Thoracic aorta (tissue), 2 donors: ENCODE measurements at regions not wholly inside any gene's neighbourhood (a gene's known extent, or its start where the extent isn't known, plus 50 kb on each side); places are given as distances from the start of the nearest gene placed in this dataset.

Experiments
- ATAC-seq: fragments of 150-250 bp; one replicate; pipeline ENCODE4 v1.8.0; 2017; ENCODE audit warnings: low read depth; ENCODE audit not compliant: insufficient number of reproducible peaks, low FRiP score
- DNase-seq: peaks from one replicate; pipeline ENCODE4 v3.0.0-alpha.2; 2020; ENCODE audit warnings: low spot score
- H3K27ac ChIP-seq, 2 donors: fragments of 200-600 bp; sonication (generic); 1 replicate in 1 of 2; 2 replicates in 1 of 2; pipeline ENCODE4 v1.5.1; 2016; ENCODE audit warnings: mild to moderate bottlenecking in 2 of 2, moderate library complexity in 2 of 2
- H3K27me3 ChIP-seq: fragments of 200-600 bp; sonication (generic); replicated peaks from 2 replicates; pipeline ENCODE4 v1.6.0; 2016; ENCODE audit warnings: mild to moderate bottlenecking; ENCODE audit not compliant: insufficient read depth
- H3K36me3 ChIP-seq: fragments of 200-600 bp; sonication (generic); one replicate; pipeline ENCODE4 v1.5.1; 2016
- H3K4me1 ChIP-seq, 2 donors: fragments of 200-600 bp; sonication (generic); 1 replicate in 1 of 2; 2 replicates in 1 of 2; pipeline versions ENCODE4 v1.5.1 to v1.6.0; 2016; ENCODE audit warnings: low read depth in 2 of 2, mild to moderate bottlenecking in 1 of 2; ENCODE audit not compliant: control insufficient read depth in 1 of 2
- H3K4me3 ChIP-seq: fragments of 200-600 bp; sonication (generic); 2 replicates; pipeline ENCODE4 v1.5.1; 2016; ENCODE audit warnings: mild to moderate bottlenecking
- H3K9me3 ChIP-seq: fragments of 200-600 bp; sonication (generic); 2 replicates; pipeline ENCODE4 v1.5.1; 2016
- CTCF ChIP-seq: fragments of 200-600 bp; sonication (generic); IDR thresholded peaks from one replicate; pipeline ENCODE4 v1.5.1; 2019; ENCODE audit warnings: antibody characterized with exemption

GRCh38 chr2:145563741-145564615 is 1044.1 kb upstream of the ZEB2 start:
- peaks cover 0 to 7% of the 10 kb centered on the region in 2 donors for H3K4me1 ChIP-seq
- no peak overlapping the region for H3K4me3 ChIP-seq
- DNase-seq: no peak
- no peak overlapping the region for H3K27ac ChIP-seq
- no peak for TF ChIP-seq CTCF
- no peaks in the 10 kb centered on the region for H3K9me3 ChIP-seq
- no peaks in the 10 kb centered on the region for H3K27me3 ChIP-seq
- H3K36me3 ChIP-seq: no peaks in the 10 kb centered on the region
- no peak for ATAC-seq

- no peaks in the 10 kb centered on the region for H3K27me3 ChIP-seq
- H3K4me1 ChIP-seq: peaks cover 0 to 7% of the 10 kb centered on the region in 2 donors
- ATAC-seq: no peak
- H3K9me3 ChIP-seq: no peaks in the 10 kb centered on the region
- no peak overlapping the region for H3K27ac ChIP-seq
- DNase-seq: no peak
- H3K36me3 ChIP-seq: no peaks in the 10 kb centered on the region
- H3K4me3 ChIP-seq: no peak overlapping the region
- no peak for TF ChIP-seq CTCF
Measured at GRCh38 chr2:145561152-145561551, 1041.2 kb upstream of the ZEB2 start.

- no peak for ATAC-seq
- DNase-seq: no peak
- Histone ChIP-seq H3K36me3 (no peaks in the 10 kb centered on the region), H3K27me3 (no peaks in the 10 kb centered on the region), H3K27ac (no peak overlapping the region), H3K4me1 (peaks cover 0 to 4% of the 10 kb centered on the region in 2 donors), H3K9me3 (no peaks in the 10 kb centered on the region), H3K4me3 (no peak overlapping the region)
- no peak for TF ChIP-seq CTCF
Measured at GRCh38 chr2:145558617-145559350, 1038.9 kb upstream of the ZEB2 start.

GRCh38 chr2:145555360-145555759 is 1035.4 kb upstream of the ZEB2 start:
- Histone ChIP-seq H3K36me3 (no peaks in the 10 kb centered on the region), H3K9me3 (no peaks in the 10 kb centered on the region), H3K27me3 (no peaks in the 10 kb centered on the region), H3K4me3 (no peak overlapping the region), H3K4me1 (peaks cover 0 to 6% of the 10 kb centered on the region in 2 donors), H3K27ac (no peak overlapping the region)
- ATAC-seq (no peak), DNase-seq (no peak)
- no peak for TF ChIP-seq CTCF

- no peak for TF ChIP-seq CTCF
- Histone ChIP-seq H3K9me3 (no peaks in the 10 kb centered on the region), H3K27ac (no peak overlapping the region), H3K36me3 (no peaks in the 10 kb centered on the region), H3K27me3 (no peaks in the 10 kb centered on the region), H3K4me1 (peaks cover 0 to 6% of the 10 kb centered on the region in 2 donors), H3K4me3 (no peak overlapping the region)
- ATAC-seq (no peak), DNase-seq (no peak)
Measured at GRCh38 chr2:145551686-145552085, 1031.8 kb upstream of the ZEB2 start.
